EH (cell line): ENCODE measurements at regions not wholly inside any gene's neighbourhood (a gene's known extent, or its start where the extent isn't known, plus 50 kb on each side); places are given as distances from the start of the nearest gene placed in this dataset.
"Not testable (repeated sequence)": the region's sequence is repeated elsewhere in the genome, so short reads cannot be mapped to it uniquely, and the experiment has no call there.

Experiments used
- DNase-seq: peaks from one replicate; pipeline ENCODE4 v3.0.0-alpha.2; 2015; ENCODE audit warnings: low read depth

DNA sequence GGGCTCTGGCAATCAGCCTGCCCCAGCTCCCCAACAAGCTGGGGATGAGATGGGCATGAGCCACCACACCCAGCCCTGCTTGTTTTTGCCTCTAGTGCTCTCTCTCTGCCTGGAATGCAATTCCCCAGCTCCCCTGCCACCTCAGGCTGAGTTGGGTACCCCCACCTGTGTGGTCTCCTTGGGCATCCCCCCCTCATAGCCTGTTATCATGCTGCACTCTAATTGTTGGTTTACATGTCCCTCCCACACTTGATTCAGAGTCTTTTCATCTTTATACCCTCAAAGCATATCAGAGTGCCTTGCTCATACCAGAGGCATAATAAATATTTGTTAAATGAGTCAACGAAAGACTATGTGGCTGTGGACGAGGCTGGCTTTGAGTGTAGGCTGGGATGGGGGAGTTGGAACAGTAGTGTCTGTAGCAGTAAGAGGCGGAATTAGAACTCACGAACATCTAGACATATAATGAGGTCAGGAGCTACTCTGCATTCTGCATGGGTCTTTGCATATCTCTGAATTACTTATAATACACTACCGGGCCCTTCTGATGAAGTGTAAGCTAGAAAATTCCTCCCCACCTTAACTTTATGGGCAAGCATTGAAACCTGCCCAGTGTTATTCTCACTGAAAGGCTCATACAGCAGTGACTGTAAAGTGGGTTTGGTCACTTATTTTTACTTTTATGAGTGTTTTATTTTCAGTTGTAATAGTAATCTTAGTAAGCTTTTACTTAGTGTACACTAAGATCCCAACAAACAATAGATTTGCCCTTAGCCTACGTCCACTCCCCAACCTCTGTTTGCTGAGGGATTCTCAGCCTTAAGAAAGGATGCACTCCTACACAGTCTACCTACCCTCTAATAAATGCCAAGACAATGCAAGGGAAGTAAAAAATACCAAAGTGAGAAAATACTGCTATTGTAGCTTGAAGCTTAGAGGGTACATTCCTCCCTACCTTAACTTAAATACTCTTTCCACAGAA lies 58.7 kb downstream of the EDN1 start:
- DNase-seq = peak; percentile 92

DNA sequence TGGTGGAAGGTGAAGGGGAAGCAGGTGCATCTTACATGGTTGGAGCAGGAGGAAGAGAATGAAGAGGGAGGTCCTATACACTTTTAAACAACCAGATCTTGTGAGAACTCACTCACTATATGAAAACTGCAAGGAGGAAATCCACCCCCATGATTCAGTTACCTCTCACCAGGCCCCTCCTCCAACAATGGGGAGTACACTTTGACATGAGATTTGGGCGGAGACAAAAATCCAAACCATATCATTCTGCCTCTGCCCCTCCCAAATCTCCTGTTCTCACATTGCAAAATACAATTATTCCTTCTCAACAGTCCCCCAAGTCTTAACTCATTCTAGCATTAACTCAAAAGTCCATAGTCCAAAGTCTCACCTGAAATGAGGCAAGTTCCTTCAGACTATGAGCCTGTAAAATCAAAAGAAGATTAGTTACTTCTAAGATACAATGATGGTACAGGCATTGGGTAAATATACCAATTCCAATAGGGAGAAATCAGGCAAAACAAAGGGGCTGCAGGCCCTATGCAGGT lies 60.5 kb downstream of the EDN1 start:
- no peak for DNase-seq

GRCh38 chr6:12351672-12352071 lies 61.5 kb downstream of the EDN1 start:
- DNase-seq = no peak

GRCh38 chr6:12353731-12354130 lies 63.6 kb downstream of the EDN1 start:
- DNase-seq = peak; percentile 11

- DNase-seq = peak; percentile 54
Measured at GRCh38 chr6:12354499-12354898, 64.3 kb downstream of the EDN1 start.

DNA sequence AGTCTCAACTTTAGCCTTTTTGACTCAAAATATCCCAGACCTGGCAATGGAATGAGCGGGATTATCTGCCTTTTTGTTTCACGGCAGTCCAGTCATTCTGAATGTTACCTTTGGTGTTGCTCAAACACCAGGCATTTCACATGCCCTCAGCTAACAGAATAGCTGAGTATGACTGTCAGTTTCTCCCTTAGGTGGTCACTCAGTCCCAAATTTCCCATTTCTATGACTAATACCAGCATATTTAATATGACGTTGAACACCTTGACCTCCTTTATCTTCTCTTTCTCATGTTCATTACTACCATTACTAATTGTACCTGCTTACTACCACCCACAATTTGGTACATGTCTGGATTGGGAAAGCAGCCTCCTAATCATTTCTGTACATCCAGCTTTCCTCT lies 65.2 kb downstream of the EDN1 start:
- no peak for DNase-seq

- DNase-seq = no peak
Measured at GRCh38 chr6:12356431-12356830, 66.3 kb downstream of the EDN1 start.

GRCh38 chr6:12356983-12357972 lies 67.1 kb downstream of the EDN1 start:
- DNase-seq = peak; percentile 29

- DNase-seq = no peak
Measured at GRCh38 chr6:12359036-12359435, 68.9 kb downstream of the EDN1 start.

- no peak for DNase-seq
Measured at GRCh38 chr6:12361042-12361765, 71.0 kb downstream of the EDN1 start.

- not testable (repeated sequence) for DNase-seq
Measured at GRCh38 chr6:12363277-12363650, 73.1 kb downstream of the EDN1 start.

GRCh38 chr6:12363651-12364381 lies 73.7 kb downstream of the EDN1 start:
- no peak for DNase-seq

DNA sequence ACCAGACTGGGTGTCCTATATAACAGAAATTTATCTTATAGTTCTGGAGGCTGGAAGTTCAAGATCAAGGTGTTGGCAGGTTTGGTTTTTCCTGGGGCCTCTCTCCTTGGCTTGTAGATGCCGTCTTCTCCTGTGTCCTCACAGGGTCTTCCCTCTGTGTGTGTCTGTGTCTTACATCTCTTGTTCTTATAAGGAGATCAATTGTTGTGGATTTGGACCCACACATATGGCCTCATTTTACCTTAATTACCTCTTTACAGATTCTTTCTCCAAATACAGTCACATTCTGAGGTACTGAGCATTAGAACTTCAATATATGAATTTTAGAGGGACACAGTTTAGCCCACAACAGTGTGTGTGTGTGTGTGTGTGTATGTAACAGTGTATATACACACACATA lies 74.5 kb downstream of the EDN1 start:
- DNase-seq = no peak

- DNase-seq = no peak
Measured at GRCh38 chr6:12366731-12367130, 76.6 kb downstream of the EDN1 start.

GRCh38 chr6:12367412-12367811 lies 77.3 kb downstream of the EDN1 start:
- DNase-seq = no peak

- no peak for DNase-seq
Measured at GRCh38 chr6:12369355-12369754, 79.2 kb downstream of the EDN1 start.

- DNase-seq = no peak
Measured at GRCh38 chr6:12369781-12370262, 79.7 kb downstream of the EDN1 start.

DNA sequence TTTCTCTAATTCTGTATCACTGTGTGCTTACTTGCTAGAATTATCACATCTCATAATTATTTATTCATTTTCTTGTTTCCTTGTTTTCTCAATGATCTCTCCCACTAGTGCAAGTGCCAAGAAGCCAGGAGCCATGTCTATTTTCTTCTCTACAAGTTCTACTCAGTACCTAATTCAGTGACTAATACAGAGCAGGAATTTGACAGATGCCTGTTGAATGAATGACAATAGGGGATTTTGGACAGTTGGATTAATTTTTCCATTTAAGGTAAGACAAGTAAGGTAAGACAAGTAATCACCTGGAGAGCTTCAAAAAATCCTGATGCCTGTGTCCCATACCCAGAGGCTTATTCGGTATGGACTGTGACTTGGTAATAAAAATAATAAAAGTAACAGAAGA lies 81.0 kb downstream of the EDN1 start:
- no peak for DNase-seq

- peak; percentile 23 for DNase-seq
Measured at GRCh38 chr6:12371641-12372146, 81.5 kb downstream of the EDN1 start.

DNA sequence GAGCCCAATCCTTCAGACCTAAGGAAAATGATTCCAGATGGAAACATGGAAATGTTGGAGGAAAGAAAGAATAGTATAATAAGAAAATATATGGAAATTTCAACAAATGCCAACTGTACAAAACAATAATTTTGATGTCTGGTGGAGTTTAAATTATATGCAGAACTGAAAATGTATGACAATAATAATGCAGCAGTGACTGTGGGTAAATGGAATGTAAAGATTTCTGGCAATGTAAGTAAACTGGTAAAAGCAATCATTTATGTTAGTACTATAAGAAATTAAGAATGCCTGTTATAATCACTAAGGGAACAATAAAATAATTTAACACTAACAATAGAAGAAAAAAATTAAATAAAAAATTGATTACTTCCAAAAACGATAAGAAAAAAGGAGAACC lies 89.0 kb downstream of the EDN1 start:
- DNase-seq = peak; percentile 32

GRCh38 chr6:12381587-12381986 lies 91.4 kb downstream of the EDN1 start:
- DNase-seq = peak; percentile 44
